Activated T-helper 2 cell treated with anti-CD3 and anti-CD28 coated beads, Interferon-gamma antibody, Interleukin-2, Interleukin-4, amounts not matched to agents 10 μg/mL and 5 μg/mL and 100 μg/mL, durations not matched to agents 14 hours and 24 hours and 36 hours (primary cell): ENCODE measurements at regions not wholly inside any gene's neighbourhood (a gene's known extent, or its start where the extent isn't known, plus 50 kb on each side); places are given as distances from the start of the nearest gene placed in this dataset.

Experiments
- DNase-seq: peaks from one replicate; pipeline ENCODE4 v3.0.0; 2021; ENCODE audit warnings: low spot score
- H3K27ac Mint-ChIP-seq: one replicate; pipeline ENCODE4 v1.8.0; 2021; ENCODE audit warnings: mixed read lengths
- H3K27me3 Mint-ChIP-seq: one replicate; pipeline ENCODE4 v1.8.0; 2021; ENCODE audit warnings: low read depth, mixed read lengths
- H3K36me3 Mint-ChIP-seq: one replicate; pipeline ENCODE4 v1.8.0; 2021; ENCODE audit warnings: low read depth, mixed read lengths
- H3K4me1 Mint-ChIP-seq: one replicate; pipeline ENCODE4 v1.8.0; 2021; ENCODE audit warnings: low read depth, mixed read lengths
- H3K4me3 Mint-ChIP-seq: one replicate; pipeline ENCODE4 v1.8.0; 2021; ENCODE audit warnings: low read depth, mild to moderate bottlenecking, moderate library complexity, mixed read lengths
- H3K9me3 Mint-ChIP-seq: one replicate; pipeline ENCODE4 v1.8.0; 2021; ENCODE audit warnings: mixed read lengths
- intact Hi-C: fragments of 100-400 bp; cut with micrococcal nuclease; formaldehyde crosslinking; loops from one replicate; pipeline ENCODE4 v1.15.1; 2023

GRCh38 chr3:106631373-106632108, 745.7 kb upstream of the CCDC54 start:
- Mint-ChIP-seq H3K4me1 (no peaks in the 10 kb centered on the region), H3K9me3 (no peaks in the 10 kb centered on the region), H3K27me3 (peaks cover 3% of the 10 kb centered on the region), H3K36me3 (no peaks in the 10 kb centered on the region), H3K27ac (no peak overlapping the region), H3K4me3 (no peak overlapping the region)
- no peak for DNase-seq
- intact Hi-C loops = no loop called here

- H3K9me3 Mint-ChIP-seq = no peaks in the 10 kb centered on the region
- intact Hi-C loops = no loop called here
- no peak overlapping the region for H3K27ac Mint-ChIP-seq
- H3K4me3 Mint-ChIP-seq = no peak overlapping the region
- DNase-seq = no peak
- H3K36me3 Mint-ChIP-seq = no peaks in the 10 kb centered on the region
- peaks cover 5% of the 10 kb centered on the region for H3K27me3 Mint-ChIP-seq
- no peaks in the 10 kb centered on the region for H3K4me1 Mint-ChIP-seq
These were observed 742.0 kb upstream of the CCDC54 start for GRCh38 chr3:106635271-106635670.

GRCh38 chr3:106635826-106636225, 741.4 kb upstream of the CCDC54 start:
- Mint-ChIP-seq H3K4me1 (no peaks in the 10 kb centered on the region), H3K27ac (no peak overlapping the region), H3K36me3 (no peaks in the 10 kb centered on the region), H3K9me3 (no peaks in the 10 kb centered on the region), H3K27me3 (peaks cover 5% of the 10 kb centered on the region), H3K4me3 (no peak overlapping the region)
- DNase-seq = no peak
- intact Hi-C loops = no loop called here

GRCh38 chr3:106640353-106640752, 736.9 kb upstream of the CCDC54 start:
- H3K9me3 Mint-ChIP-seq = no peaks in the 10 kb centered on the region
- no peaks in the 10 kb centered on the region for H3K36me3 Mint-ChIP-seq
- intact Hi-C loops = no loop called here
- no peak overlapping the region for H3K27ac Mint-ChIP-seq
- no peaks in the 10 kb centered on the region for H3K4me1 Mint-ChIP-seq
- no peak overlapping the region for H3K4me3 Mint-ChIP-seq
- no peak for DNase-seq
- H3K27me3 Mint-ChIP-seq = peaks cover 2% of the 10 kb centered on the region

- DNase-seq = no peak
- no peaks in the 10 kb centered on the region for H3K36me3 Mint-ChIP-seq
- peaks cover 2% of the 10 kb centered on the region for H3K27me3 Mint-ChIP-seq
- no peak overlapping the region for H3K4me3 Mint-ChIP-seq
- intact Hi-C loops = no loop called here
- H3K9me3 Mint-ChIP-seq = no peaks in the 10 kb centered on the region
- H3K4me1 Mint-ChIP-seq = no peaks in the 10 kb centered on the region
- H3K27ac Mint-ChIP-seq = no peak overlapping the region
These were observed 735.1 kb upstream of the CCDC54 start for GRCh38 chr3:106642161-106642560.

- H3K27me3 Mint-ChIP-seq = no peaks in the 10 kb centered on the region
- intact Hi-C loops = no loop called here
- no peak overlapping the region for H3K27ac Mint-ChIP-seq
- no peaks in the 10 kb centered on the region for H3K4me1 Mint-ChIP-seq
- no peak for DNase-seq
- H3K36me3 Mint-ChIP-seq = no peaks in the 10 kb centered on the region
- H3K9me3 Mint-ChIP-seq = no peaks in the 10 kb centered on the region
- H3K4me3 Mint-ChIP-seq = no peak overlapping the region
These were observed 733.5 kb upstream of the CCDC54 start for GRCh38 chr3:106643684-106644161.

GRCh38 chr3:106673926-106674569, 703.2 kb upstream of the CCDC54 start:
- Mint-ChIP-seq H3K4me3 (no peak overlapping the region), H3K27me3 (no peaks in the 10 kb centered on the region), H3K27ac (no peak overlapping the region), H3K4me1 (no peaks in the 10 kb centered on the region), H3K9me3 (no peaks in the 10 kb centered on the region), H3K36me3 (no peaks in the 10 kb centered on the region)
- DNase-seq = no peak
- intact Hi-C loops = no loop called here

- no peak for DNase-seq
- Mint-ChIP-seq H3K4me1 (no peaks in the 10 kb centered on the region), H3K9me3 (no peaks in the 10 kb centered on the region), H3K27ac (no peak overlapping the region), H3K4me3 (no peak overlapping the region), H3K27me3 (no peaks in the 10 kb centered on the region), H3K36me3 (no peaks in the 10 kb centered on the region)
- intact Hi-C loops = no loop called here
These were observed 701.8 kb upstream of the CCDC54 start for GRCh38 chr3:106675451-106675850.

GRCh38 chr3:106678657-106679390, 698.4 kb upstream of the CCDC54 start:
- H3K4me3 Mint-ChIP-seq = no peak overlapping the region
- no peaks in the 10 kb centered on the region for H3K9me3 Mint-ChIP-seq
- DNase-seq = no peak
- no peak overlapping the region for H3K27ac Mint-ChIP-seq
- H3K27me3 Mint-ChIP-seq = peaks cover 2% of the 10 kb centered on the region
- no peaks in the 10 kb centered on the region for H3K4me1 Mint-ChIP-seq
- H3K36me3 Mint-ChIP-seq = no peaks in the 10 kb centered on the region
- intact Hi-C loops = no loop called here

GRCh38 chr3:106683953-106684620, 693.2 kb upstream of the CCDC54 start:
- Mint-ChIP-seq H3K36me3 (no peaks in the 10 kb centered on the region), H3K27ac (no peak overlapping the region), H3K27me3 (peaks cover 2% of the 10 kb centered on the region), H3K4me1 (no peaks in the 10 kb centered on the region), H3K9me3 (no peaks in the 10 kb centered on the region), H3K4me3 (no peak overlapping the region)
- no peak for DNase-seq
- intact Hi-C loops = no loop called here

- intact Hi-C loops = no loop called here
- Mint-ChIP-seq H3K4me1 (no peaks in the 10 kb centered on the region), H3K4me3 (no peak overlapping the region), H3K27ac (no peak overlapping the region), H3K27me3 (peaks cover 2% of the 10 kb centered on the region), H3K36me3 (no peaks in the 10 kb centered on the region), H3K9me3 (no peaks in the 10 kb centered on the region)
- no peak for DNase-seq
These were observed 691.5 kb upstream of the CCDC54 start for GRCh38 chr3:106685745-106686144.

GRCh38 chr3:106687905-106688304, 689.3 kb upstream of the CCDC54 start:
- intact Hi-C loops = no loop called here
- Mint-ChIP-seq H3K4me3 (no peak overlapping the region), H3K9me3 (no peaks in the 10 kb centered on the region)

More at GRCh38 chr3:106687905-106688304, 689.3 kb upstream of the CCDC54 start:
- no peak for DNase-seq
- Mint-ChIP-seq H3K36me3 (no peaks in the 10 kb centered on the region), H3K4me1 (no peaks in the 10 kb centered on the region), H3K27me3 (peaks cover 2% of the 10 kb centered on the region), H3K27ac (no peak overlapping the region)
